ENCODE measurements at regions not wholly inside any gene's neighbourhood (a gene's known extent, or its start where the extent isn't known, plus 50 kb on each side); places are given as distances from the start of the nearest gene placed in this dataset.

DNA sequence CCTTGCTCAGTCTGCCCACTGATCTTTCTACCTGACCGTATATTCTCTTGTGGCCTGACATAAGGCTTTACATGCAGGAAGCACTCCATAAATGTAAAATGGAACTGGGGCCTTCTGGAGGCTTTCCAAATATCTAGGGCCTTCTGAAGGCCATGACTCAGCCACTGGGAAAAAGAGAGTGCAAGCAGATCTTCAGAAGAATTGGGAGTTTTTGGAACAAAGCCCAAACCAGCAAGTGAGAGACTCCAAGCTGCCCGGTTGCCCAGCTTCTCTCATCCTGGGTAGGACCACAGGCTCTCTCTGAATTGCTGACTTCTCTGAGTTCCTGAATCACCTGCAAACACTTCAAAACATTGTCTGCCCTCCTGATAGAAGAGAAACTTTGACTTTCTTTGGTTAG, 107.9 kb upstream of the BMAL1 start:
- H3K4me3 ChIP-seq (ENCODE audit: low read depth, low read length): no peak overlapping the region
- no peak for TF ChIP-seq CTCF (IDR thresholded peaks at IDR 0.05; ENCODE audit: low read depth, low read length)

- no peak overlapping the region for H3K4me3 ChIP-seq (ENCODE audit: low read depth, low read length)
- TF ChIP-seq CTCF (IDR thresholded peaks at IDR 0.05; ENCODE audit: low read depth, low read length): no peak
Measured at GRCh38 chr11:13174090-13174489, 103.5 kb upstream of the BMAL1 start.

DNA sequence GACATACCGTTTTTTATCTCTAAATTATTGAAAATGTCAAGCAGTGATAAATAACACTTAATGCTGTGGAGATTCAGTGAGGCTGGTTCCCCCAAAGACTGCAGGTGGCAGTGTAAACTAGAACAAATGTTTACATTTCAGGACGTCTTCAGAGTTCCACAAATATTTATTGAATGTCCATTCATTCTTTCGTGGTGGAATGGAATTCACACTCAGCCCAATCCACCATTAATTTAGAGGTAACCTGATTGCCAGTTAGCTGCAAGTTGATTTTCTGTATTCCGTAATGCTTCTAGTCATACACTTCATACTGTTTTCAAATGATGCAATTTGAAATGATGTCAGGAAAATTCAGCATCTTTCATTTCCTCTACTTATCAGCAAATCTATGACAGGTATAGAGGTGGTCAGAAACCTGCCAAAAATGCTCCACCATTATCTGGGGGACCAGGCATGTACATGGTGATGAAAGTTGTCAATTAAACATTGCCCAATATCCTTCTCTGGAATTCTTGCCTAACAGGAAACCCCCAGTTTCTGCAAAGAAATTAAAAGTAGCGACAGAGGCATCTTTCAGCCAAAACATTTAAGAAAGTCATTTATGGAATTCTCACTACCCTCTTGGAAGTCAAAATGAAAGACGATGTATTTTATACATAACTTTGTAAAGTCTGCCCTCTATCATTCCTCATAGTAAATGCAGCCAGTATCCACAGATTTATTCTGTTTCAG, 94.3 kb upstream of the BMAL1 start:
- peak overlapping the region; percentile 38 for H3K4me3 ChIP-seq (ENCODE audit: low read depth, low read length)
- peak; percentile 14; the same call in 1 of the 2 replicates for TF ChIP-seq CTCF (IDR thresholded peaks at IDR 0.05; ENCODE audit: low read depth, low read length)

- H3K4me3 ChIP-seq (ENCODE audit: low read depth, low read length): no peak overlapping the region
- no peak for TF ChIP-seq CTCF (IDR thresholded peaks at IDR 0.05; ENCODE audit: low read depth, low read length)
Measured at GRCh38 chr11:13183826-13184196, 93.8 kb upstream of the BMAL1 start.

GRCh38 chr11:13184295-13184794, 93.2 kb upstream of the BMAL1 start:
- no peak for TF ChIP-seq CTCF (IDR thresholded peaks at IDR 0.05; ENCODE audit: low read depth, low read length)
- no peak overlapping the region for H3K4me3 ChIP-seq (ENCODE audit: low read depth, low read length)

DNA sequence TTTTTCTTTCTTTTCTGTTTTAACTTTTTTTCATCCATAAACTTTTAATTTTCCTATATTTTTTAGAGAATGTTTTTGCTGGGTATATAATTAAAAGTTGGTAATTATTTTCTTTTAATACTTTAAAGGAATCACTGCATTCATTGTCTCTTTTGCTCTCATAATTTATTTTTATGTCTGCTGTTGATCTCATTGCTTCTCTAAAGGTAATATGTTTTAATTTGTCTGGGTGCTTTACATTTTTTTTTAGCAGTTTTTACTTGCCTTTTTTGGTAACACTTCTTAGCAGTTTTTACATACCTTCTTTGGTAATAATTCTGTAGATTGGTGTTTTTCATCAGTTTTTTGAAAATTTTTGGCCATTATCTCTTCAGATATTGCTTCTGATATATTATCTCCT, 89.4 kb upstream of the BMAL1 start:
- TF ChIP-seq CTCF (IDR thresholded peaks at IDR 0.05; ENCODE audit: low read depth, low read length): no peak
- H3K4me3 ChIP-seq (ENCODE audit: low read depth, low read length): no peak overlapping the region

- no peak overlapping the region for H3K4me3 ChIP-seq (ENCODE audit: low read depth, low read length)
- no peak for TF ChIP-seq CTCF (IDR thresholded peaks at IDR 0.05; ENCODE audit: low read depth, low read length)
Measured at GRCh38 chr11:13189561-13190426, 87.8 kb upstream of the BMAL1 start.

All from WI38 (cell line).